ENCODE measurements at regions not wholly inside any gene's neighbourhood (a gene's known extent, or its start where the extent isn't known, plus 50 kb on each side); places are given as distances from the start of the nearest gene placed in this dataset.

GRCh38 chr18:40523287-40523686 lies 1431.7 kb upstream of the PIK3C3 start:
- DNase-seq (ENCODE audit: low spot score): no peak
- CTCF ChIA-PET: no interaction called here
- TF ChIP-seq, protein P1, sequence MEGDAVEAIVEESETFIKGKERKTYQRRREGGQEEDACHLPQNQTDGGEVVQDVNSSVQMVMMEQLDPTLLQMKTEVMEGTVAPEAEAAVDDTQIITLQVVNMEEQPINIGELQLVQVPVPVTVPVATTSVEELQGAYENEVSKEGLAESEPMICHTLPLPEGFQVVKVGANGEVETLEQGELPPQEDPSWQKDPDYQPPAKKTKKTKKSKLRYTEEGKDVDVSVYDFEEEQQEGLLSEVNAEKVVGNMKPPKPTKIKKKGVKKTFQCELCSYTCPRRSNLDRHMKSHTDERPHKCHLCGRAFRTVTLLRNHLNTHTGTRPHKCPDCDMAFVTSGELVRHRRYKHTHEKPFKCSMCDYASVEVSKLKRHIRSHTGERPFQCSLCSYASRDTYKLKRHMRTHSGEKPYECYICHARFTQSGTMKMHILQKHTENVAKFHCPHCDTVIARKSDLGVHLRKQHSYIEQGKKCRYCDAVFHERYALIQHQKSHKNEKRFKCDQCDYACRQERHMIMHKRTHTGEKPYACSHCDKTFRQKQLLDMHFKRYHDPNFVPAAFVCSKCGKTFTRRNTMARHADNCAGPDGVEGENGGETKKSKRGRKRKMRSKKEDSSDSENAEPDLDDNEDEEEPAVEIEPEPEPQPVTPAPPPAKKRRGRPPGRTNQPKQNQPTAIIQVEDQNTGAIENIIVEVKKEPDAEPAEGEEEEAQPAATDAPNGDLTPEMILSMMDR (conservative IDR thresholded peaks at IDR 0.05; ENCODE audit: low read depth): no peak
- H3K27ac ChIP-seq: no peak overlapping the region
- POLR2A ChIA-PET (ENCODE audit: low non-redundant PET): no interaction called here

DNA sequence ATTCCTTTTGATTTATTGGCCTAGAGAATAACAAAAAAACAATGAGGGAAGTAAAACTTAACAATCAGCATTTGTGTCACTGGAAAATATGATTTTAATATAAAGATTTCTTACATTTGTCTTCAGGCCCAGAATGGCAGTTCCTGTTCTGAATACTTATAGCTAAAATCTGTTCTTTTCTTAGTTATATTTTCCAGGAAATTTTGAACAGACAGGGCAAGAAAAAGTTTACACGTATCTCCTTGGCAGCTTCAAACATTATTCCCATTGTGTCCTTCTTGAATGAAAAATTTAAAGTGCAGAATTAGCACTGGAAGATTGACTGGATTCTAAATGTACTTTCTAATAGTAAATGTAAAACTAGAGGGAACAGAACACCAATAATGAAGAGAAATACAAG lies 1454.0 kb upstream of the PIK3C3 start:
- TF ChIP-seq, protein P1 (conservative IDR thresholded peaks at IDR 0.05; ENCODE audit: low read depth): no peak
- DNase-seq (ENCODE audit: low spot score): no peak
- no peak overlapping the region for H3K27ac ChIP-seq
- CTCF ChIA-PET: interaction anchor here (0.6 to 0.8 kb wide), 2 partner anchors 12 to 384 kb away, joined by 3 to 10 read pairs; no protein-coding TSS in a partner anchor
- POLR2A ChIA-PET (ENCODE audit: low non-redundant PET): no interaction called here

DNA sequence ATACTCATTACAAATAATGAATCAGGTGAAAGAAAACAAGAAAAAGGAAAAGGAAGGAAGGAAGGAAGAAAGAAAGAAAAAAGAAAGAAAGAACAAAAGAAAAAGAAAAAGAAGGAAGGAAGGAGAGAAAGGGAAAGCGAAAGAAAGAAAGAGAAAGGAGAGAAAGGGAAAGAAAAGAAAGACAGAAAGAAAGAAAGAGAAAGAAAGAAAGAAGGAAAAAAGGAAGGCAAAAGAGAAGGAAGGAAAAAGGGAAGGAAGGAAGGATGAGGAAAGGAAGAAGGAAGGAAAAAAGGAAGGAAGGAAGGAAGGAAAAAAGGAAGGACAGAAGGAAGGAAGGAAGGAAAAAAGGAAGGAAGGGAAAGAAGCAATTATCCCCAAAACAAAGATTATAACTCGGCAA lies 1460.4 kb upstream of the PIK3C3 start:
- TF ChIP-seq, protein P1 (conservative IDR thresholded peaks at IDR 0.05; ENCODE audit: low read depth): no peak
- no peak for DNase-seq (ENCODE audit: low spot score)
- CTCF ChIA-PET: no interaction called here
- H3K27ac ChIP-seq: no peak overlapping the region
- POLR2A ChIA-PET (ENCODE audit: low non-redundant PET): no interaction called here

- TF ChIP-seq, protein P1 (conservative IDR thresholded peaks at IDR 0.05; ENCODE audit: low read depth): no peak
- DNase-seq (ENCODE audit: low spot score): no peak
- no peak overlapping the region for H3K27ac ChIP-seq
- ChIA-PET POLR2A (ENCODE audit: low non-redundant PET) (no interaction called here), CTCF (no interaction called here)
These were observed 1461.7 kb upstream of the PIK3C3 start for GRCh38 chr18:40493316-40493715.

GRCh38 chr18:40489301-40489700 lies 1465.7 kb upstream of the PIK3C3 start:
- no peak for DNase-seq (ENCODE audit: low spot score)
- POLR2A ChIA-PET (ENCODE audit: low non-redundant PET): no interaction called here
- TF ChIP-seq, protein P1 (conservative IDR thresholded peaks at IDR 0.05; ENCODE audit: low read depth): no peak
- CTCF ChIA-PET: no interaction called here
- no peak overlapping the region for H3K27ac ChIP-seq

GRCh38 chr18:40485318-40485717 lies 1469.7 kb upstream of the PIK3C3 start:
- ChIA-PET POLR2A (ENCODE audit: low non-redundant PET) (no interaction called here), CTCF (no interaction called here)
- DNase-seq (ENCODE audit: low spot score): no peak
- TF ChIP-seq, protein P1 (conservative IDR thresholded peaks at IDR 0.05; ENCODE audit: low read depth): no peak
- H3K27ac ChIP-seq: no peak overlapping the region

Measured in RWPE1 (cell line).